ENCODE measurements at regions not wholly inside any gene's neighbourhood (a gene's known extent, or its start where the extent isn't known, plus 50 kb on each side); places are given as distances from the start of the nearest gene placed in this dataset.

GRCh38 chr10:71112138-71112785 lies 100.1 kb upstream of the UNC5B start:
- no peak for TF ChIP-seq CTCF (conservative IDR thresholded peaks at IDR 0.05 in 1 of 2, IDR thresholded peaks at IDR 0.05 in 1 of 2; ENCODE audit: extremely low read depth in 1 of 2, insufficient read depth in 1 of 2, low read depth in 1 of 2, low read length in 2 of 2)
- no peak for TF ChIP-seq EZH2 (IDR thresholded peaks at IDR 0.05; ENCODE audit: borderline replicate concordance, low read length)
